Mammary epithelial cell (primary cell): ENCODE measurements at regions not wholly inside any gene's neighbourhood (a gene's known extent, or its start where the extent isn't known, plus 50 kb on each side); places are given as distances from the start of the nearest gene placed in this dataset.

Source experiments
- CTCF ChIP-seq, 2 donors: IDR thresholded peaks in 1 of 2; conservative IDR thresholded peaks in 1 of 2; 2 replicates each; pipeline ENCODE4 v1.5.1; 2011 to 2012; ENCODE audit warnings: inconsistent platforms in 2 of 2, low read length in 2 of 2, mild to moderate bottlenecking in 2 of 2, control low read depth in 1 of 2, low read depth in 1 of 2; ENCODE audit not compliant: insufficient read depth in 1 of 2; ENCODE audit errors: extremely low read depth in 1 of 2
- EZH2 ChIP-seq: IDR thresholded peaks from 2 replicates; pipeline ENCODE4 v1.6.1; 2012; ENCODE audit warnings: low read length, inconsistent platforms, borderline replicate concordance

DNA sequence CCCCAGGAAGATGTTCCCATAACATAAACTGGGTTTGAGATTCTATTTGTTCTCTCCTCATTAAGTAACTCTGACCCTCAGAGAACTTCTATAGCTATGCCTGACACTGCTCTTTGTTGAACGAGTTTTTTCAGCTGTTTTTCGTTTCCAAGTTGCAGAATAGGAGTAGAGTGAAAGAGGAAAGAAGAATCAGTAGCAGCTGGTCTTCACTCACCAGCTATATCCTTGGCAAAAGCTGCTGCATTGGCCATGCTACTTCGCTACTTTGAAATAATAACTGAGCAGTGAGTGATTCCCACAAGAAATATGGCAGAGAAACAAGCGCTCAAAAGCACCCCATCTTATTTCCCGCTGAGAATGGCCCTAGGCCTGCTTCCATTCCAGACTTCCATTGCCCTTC, 329.0 kb downstream of the ISL1 start:
- TF ChIP-seq CTCF (conservative IDR thresholded peaks at IDR 0.05 in 1 of 2, IDR thresholded peaks at IDR 0.05 in 1 of 2; ENCODE audit: extremely low read depth in 1 of 2, insufficient read depth in 1 of 2, low read depth in 1 of 2, low read length in 2 of 2), result no peak
- TF ChIP-seq EZH2, result no peak
